Embryonic facial prominence (tissue), 1 donor: ENCODE measurements at regions not wholly inside any gene's neighbourhood (a gene's known extent, or its start where the extent isn't known, plus 50 kb on each side); places are given as distances from the start of the nearest gene placed in this dataset.
A peak's percentile ranks its signal among the peaks of the same experiment; 100 is the strongest.
"Not testable (repeated sequence)": the region's sequence is repeated elsewhere in the genome, so short reads cannot be mapped to it uniquely, and the experiment has no call there.

Source experiments
- DNase-seq: peaks from one replicate; pipeline ENCODE4 v3.0.0-alpha.2; 2016; ENCODE audit errors: extremely low spot score

DNA sequence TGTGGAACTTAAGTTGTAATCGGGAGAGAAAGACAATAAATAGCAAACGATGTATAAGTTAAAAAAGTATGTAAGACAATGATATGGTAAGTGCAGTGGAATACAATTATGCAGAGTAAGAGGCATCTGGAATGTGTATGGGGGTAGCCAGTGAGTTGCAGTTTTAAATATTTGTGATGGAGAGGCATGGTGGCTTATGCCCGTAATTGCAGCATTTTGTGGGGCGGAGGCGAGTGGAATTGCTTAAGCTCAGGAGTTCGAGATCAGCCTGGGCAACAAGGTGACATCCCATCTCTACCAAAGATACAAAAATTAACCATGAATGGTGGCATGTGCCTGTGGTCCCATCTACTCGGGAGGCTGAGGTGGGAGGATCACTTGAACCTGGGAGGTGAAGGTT is 52.5 kb upstream of the WDFY3 start:
- no peak for DNase-seq

- no peak for DNase-seq
These were observed 52.9 kb upstream of the WDFY3 start for GRCh38 chr4:85019411-85019810.

- no peak for DNase-seq
These were observed 58.2 kb upstream of the WDFY3 start for GRCh38 chr4:85024671-85025070.

DNA sequence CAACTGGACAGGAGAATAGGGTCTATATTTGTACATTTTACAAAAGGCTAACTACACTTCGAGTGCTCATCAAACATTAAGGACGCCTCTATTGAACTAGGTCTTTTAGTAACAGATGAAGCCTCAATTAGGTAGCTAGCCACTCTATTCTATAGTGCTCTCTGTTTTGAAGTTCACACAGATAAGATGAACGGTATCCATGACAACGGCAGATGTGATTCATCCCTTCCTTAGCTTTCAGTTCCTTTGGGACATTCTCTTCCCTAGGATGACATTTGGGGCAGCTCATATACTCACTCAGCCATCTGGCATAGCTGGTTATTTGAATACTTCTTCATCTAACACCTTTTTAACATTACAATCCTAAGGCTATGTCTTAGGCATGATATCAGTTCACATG is 62.4 kb upstream of the WDFY3 start:
- DNase-seq = no peak

DNA sequence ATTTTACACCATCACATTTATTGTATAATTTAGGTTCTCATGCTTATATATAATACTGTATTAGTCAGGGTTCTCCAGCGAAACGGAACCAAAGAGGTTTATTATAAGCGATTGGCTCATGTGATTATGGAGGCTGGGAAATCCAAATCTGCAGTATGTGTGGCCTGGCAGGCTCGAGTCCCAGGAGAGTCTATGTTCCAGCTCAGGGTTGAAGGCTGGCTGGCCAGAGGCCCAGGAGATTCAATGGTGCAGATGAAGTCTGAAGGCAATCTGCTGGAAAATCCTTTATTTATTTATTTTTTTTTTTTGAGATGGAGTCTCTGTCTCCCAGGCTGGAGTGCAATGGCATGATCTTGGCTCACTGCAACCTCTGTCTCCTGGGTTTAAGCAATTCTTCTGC is 63.0 kb upstream of the WDFY3 start:
- DNase-seq = no peak

DNA sequence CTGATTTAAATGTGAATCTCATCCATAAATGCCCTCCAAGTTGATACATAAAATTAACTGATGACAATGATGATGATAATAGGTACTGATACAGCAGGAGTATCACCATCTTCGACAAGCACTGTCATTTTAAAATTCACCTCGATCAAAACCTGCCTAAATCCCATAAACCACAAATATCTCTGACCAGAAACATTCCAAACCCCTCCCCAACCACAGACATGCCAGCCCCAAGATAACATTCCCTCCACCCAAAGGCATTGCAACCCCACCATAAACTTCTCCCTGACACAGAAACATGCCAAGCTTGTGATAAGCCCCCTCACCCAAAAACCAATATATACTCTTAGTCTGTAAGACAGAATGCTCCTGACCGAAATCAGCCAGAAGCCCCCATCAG is 63.7 kb upstream of the WDFY3 start:
- DNase-seq = no peak

GRCh38 chr4:85033838-85034237 is 67.3 kb upstream of the WDFY3 start:
- DNase-seq = not testable (repeated sequence)

DNA sequence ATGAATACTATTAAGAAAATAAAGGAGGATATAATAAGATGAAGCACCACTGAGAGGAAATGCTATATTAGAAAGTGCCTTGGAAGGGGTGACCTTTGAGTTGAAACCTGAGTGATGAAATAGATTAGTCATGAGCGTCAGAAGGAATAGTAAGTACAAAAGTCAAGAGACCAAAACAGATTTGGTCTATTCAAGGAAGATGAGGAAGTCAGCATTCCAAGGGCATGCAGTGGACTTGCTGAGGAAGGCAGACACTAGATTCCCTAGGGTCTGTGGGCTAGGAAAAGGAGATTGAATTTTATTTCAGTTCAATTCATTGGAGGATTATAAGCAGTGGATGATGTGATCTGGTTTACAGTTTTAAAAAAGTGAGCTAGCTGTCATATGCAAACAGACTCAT is 73.0 kb upstream of the WDFY3 start:
- DNase-seq = no peak

GRCh38 chr4:85043812-85044496 is 77.5 kb upstream of the WDFY3 start:
- DNase-seq = not testable (repeated sequence)

DNA sequence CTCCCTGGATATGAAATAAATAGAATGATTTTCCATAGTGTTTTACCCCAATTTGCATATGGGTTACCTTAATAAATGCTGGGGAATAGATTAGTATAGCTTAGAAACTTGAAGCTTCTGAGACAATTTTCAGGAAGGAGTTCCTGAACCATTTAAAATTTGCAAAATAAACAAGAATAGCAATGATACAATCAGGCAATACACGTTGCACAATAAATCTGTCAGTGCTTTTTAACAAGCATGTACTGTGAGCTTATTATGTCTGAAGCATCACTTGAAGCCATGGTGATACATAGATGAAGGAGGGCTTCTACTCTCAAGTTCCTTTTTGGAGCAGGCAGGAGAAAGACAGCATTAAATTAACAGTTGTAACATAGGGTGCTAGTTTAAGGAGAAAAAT is 84.2 kb upstream of the WDFY3 start:
- DNase-seq = no peak

GRCh38 chr4:85051526-85051925 is 85.0 kb upstream of the WDFY3 start:
- DNase-seq = no peak

DNA sequence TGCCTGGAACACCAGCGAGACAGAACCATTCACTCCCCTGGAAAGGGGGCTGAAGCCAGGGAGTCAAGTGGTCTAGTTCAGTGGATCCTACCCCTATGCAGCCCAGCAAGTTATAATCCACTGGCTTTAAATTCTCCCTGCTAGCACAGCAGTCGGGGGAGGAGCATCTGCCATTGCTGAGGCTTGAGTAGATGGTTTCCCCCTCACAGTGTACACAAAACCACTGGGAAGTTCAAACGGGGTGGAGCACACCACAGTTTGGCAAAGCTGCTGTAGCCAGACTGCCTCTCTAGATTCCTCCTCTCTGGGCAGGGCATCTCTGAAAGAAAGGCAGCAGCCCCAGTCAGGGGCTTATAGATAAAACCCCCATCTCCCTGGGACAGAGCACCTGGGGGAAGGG is 88.4 kb upstream of the WDFY3 start:
- not testable (repeated sequence) for DNase-seq

DNA sequence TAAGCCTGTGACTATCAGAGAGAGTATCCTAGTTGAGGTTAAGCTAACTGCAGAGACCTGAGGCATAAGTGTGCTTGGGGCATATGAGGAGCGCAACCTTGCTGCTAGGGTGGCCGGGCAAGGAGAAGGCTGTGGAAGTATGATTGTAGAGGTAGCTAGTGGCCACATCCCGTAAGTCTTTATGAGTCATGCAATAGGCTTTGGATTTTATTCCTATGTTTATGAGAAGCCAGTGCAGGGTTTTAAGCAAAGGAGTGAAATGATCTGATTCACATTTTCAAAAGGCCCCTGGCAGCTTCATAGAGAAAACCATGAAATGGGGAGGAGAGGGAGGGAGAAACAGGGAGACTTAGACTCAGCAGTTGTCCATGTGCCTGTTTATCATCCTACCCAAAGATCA is 92.1 kb upstream of the WDFY3 start:
- DNase-seq = no peak

GRCh38 chr4:85061974-85062373 is 95.5 kb upstream of the WDFY3 start:
- no peak for DNase-seq

DNA sequence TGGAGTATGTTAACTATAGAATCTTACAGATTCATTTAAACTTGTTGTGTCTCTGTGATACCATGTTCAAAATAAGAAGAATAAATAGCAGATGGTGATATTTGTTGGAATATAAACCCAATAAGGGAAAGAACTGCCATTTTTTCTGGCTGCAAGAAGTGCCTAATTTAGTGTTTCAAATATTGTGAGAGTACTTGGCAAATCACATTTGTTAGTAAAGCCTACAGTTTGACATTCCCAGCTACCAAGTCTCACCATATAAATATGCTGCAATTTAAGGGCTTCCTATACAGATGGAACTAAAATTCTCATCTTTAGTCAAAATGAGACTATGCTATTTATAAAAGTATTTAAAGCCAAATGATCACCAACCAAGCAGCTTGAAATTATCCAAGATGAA is 96.0 kb upstream of the WDFY3 start:
- DNase-seq = no peak

DNA sequence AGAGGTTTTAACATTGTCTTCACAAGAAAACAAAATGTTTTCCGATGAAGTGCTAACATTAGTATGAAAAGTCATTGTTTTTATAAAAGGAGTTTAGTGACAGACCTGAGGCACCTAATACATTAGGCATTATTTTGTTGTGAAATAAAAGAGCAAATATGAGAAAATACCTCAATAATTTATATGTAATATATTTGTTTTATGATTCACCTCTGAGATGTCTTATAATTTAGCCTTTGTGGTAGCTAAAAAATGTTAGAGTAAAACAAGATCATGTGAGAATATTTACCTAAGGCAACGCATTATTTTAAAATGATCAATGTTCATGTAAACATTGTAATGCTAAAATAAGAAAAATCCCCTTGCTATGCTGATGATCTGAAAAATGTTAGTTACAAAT is 100.9 kb upstream of the WDFY3 start:
- DNase-seq = no peak

DNA sequence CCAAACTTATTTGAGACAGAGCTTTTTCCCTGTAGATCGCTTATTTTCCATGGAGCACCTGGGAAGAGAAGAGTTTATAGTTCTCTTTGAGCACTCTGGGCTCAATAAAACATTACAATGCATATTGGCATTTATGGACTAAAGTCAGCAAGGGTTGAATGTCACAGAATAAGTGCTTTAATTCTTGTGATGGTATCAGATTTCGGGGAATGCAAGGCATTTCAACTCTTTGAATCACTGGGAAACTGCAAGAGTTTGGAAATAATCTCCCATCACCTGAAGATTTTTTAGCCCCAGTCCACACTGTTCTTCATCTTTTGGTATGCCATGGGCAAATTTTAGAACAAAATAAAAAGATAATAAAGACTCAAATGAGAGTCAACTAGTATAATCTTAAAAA is 111.5 kb upstream of the WDFY3 start:
- no peak for DNase-seq

GRCh38 chr4:85081196-85081595 is 114.7 kb upstream of the WDFY3 start:
- DNase-seq = no peak

GRCh38 chr4:85084371-85085094 is 118.0 kb upstream of the WDFY3 start:
- DNase-seq = peak; percentile 34

DNA sequence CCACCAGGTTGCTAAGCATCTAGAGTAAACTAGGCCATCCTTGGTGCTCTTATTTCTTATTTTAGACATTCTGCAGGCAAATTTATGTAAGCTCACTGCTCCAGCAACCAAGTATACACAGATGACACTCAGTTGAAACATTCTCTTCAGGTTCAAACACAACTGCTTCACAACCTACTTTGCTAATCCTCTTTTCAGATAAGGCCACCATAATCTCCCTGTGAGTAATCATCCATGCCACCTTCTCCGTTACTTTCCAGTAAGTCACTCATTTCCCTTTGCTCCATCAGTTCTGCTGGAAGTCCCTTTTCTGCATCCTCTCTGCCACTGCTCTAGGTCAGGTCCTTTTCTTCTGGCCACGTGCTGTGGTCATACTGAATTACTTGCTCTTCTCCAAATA is 120.2 kb upstream of the WDFY3 start:
- DNase-seq = no peak

DNA sequence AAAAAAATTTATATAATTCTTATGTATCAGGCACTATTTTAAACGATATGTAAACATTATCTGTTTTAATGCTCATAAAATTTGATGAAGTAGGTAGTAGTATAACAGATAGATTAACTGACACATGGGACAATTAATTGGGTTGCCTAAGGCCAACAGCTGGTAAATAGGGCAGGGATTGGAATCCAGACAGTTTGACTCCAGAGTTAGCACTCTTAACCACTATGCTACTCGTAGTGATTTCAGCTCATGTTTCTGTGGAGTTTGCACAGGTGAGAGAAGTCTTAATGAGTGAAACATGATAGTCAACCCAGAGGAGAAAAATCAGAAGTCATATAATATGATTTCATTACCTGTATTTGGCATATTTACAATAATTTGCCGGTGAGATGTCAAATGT is 126.0 kb upstream of the WDFY3 start:
- DNase-seq = no peak

- no peak for DNase-seq
These were observed 126.5 kb upstream of the WDFY3 start for GRCh38 chr4:85092943-85093342.

GRCh38 chr4:85094735-85095134 is 128.2 kb upstream of the WDFY3 start:
- DNase-seq = no peak

DNA sequence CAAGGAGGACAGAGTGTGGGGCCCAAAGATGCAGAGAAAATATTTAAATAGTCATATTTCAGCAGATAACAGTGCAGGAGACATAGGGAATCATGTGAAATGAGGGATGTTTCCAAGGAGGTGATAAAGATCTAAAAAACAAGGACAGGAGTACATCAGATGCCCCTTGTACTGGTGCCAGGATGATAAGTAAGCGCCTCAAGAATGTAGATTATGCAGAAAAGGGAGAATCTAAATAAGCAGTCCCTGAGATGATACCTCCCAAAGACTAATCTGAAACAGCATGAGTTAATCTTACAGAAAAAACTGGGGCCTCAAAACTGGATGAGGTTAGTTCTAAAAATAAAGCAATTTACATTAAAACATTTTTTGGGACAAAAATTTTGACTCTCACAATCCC is 136.1 kb upstream of the WDFY3 start:
- DNase-seq = no peak
